ENCODE measurements at regions not wholly inside any gene's neighbourhood (a gene's known extent, or its start where the extent isn't known, plus 50 kb on each side); places are given as distances from the start of the nearest gene placed in this dataset.

- H3K4me3 Mint-ChIP-seq (ENCODE audit: unreplicated experiment) = no peak overlapping the region
- H3K36me3 Mint-ChIP-seq (ENCODE audit: low read depth, unreplicated experiment) = peaks cover 6% of the 10 kb centered on the region
Observed at GRCh38 chr13:40215747-40216146, 450.7 kb downstream of the FOXO1 start.

DNA sequence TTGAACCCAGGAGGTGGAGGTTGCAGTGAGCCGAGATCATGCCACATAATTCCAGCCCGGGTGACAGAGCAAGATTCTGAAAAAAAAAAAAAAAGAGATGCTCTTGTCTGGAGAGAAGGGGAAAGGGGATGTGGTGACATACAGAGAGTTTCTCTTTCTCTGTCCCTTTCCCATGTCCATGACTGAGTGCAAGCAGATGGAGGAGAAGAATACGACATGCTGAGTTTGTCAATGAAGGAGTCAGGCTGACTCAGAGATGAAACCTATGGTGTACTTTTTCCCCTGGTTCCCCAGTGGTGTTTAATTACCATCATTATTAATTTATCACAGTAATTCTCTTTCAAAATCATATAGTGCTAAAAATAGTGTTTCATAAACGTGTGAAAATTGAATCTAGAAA lies 448.8 kb downstream of the FOXO1 start:
- Histone ChIP-seq H3K9me3 (ENCODE audit: insufficient read depth, low read depth, low read length) (peaks cover 5% of the 10 kb centered on the region), H3K79me2 (ENCODE audit: insufficient read depth, low read length) (no peaks in the 10 kb centered on the region), H4K20me1 (ENCODE audit: insufficient read depth, low read length) (no peaks in the 10 kb centered on the region), H3K36me3 (ENCODE audit: insufficient read depth, low read length) (no peaks in the 10 kb centered on the region), H3K4me3 (ENCODE audit: insufficient read depth, low read depth, low read length) (no peak overlapping the region), H3K4me1 (ENCODE audit: insufficient read depth, low read length) (peaks cover 12% of the 10 kb centered on the region), H3K27me3 (ENCODE audit: insufficient read depth, low read length) (no peaks in the 10 kb centered on the region), H3K9ac (ENCODE audit: low read length) (no peak overlapping the region), H3K27ac (ENCODE audit: low read depth, low read length) (no peak overlapping the region), H2AFZ (ENCODE audit: low read depth, low read length) (no peak overlapping the region), H3K4me2 (ENCODE audit: low read length) (no peak overlapping the region)
- Mint-ChIP-seq H3K9me3 (ENCODE audit: unreplicated experiment) (peaks cover 20% of the 10 kb centered on the region), H3K27me3 (ENCODE audit: low read depth, unreplicated experiment) (peaks cover 7% of the 10 kb centered on the region), H3K36me3 (ENCODE audit: low read depth, unreplicated experiment) (peaks cover 6% of the 10 kb centered on the region), H3K27ac (ENCODE audit: unreplicated experiment) (no peak overlapping the region), H3K4me3 (ENCODE audit: unreplicated experiment) (no peak overlapping the region), H3K4me1 (ENCODE audit: low read depth, unreplicated experiment) (peaks cover 25% of the 10 kb centered on the region)
- FAIRE-seq (no peak), DNase-seq (ENCODE audit: low read depth) (no peak)
- TF ChIP-seq, protein P1, sequence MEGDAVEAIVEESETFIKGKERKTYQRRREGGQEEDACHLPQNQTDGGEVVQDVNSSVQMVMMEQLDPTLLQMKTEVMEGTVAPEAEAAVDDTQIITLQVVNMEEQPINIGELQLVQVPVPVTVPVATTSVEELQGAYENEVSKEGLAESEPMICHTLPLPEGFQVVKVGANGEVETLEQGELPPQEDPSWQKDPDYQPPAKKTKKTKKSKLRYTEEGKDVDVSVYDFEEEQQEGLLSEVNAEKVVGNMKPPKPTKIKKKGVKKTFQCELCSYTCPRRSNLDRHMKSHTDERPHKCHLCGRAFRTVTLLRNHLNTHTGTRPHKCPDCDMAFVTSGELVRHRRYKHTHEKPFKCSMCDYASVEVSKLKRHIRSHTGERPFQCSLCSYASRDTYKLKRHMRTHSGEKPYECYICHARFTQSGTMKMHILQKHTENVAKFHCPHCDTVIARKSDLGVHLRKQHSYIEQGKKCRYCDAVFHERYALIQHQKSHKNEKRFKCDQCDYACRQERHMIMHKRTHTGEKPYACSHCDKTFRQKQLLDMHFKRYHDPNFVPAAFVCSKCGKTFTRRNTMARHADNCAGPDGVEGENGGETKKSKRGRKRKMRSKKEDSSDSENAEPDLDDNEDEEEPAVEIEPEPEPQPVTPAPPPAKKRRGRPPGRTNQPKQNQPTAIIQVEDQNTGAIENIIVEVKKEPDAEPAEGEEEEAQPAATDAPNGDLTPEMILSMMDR (IDR thresholded peaks at IDR 0.05; ENCODE audit: insufficient read depth, low read depth, low read length) = no peak

More at GRCh38 chr13:40215747-40216146, 450.7 kb downstream of the FOXO1 start:
- H3K4me1 ChIP-seq (ENCODE audit: insufficient read depth, low read length) = no peaks in the 10 kb centered on the region
- no peaks in the 10 kb centered on the region for H3K36me3 ChIP-seq (ENCODE audit: insufficient read depth, low read length)
- peaks cover 25% of the 10 kb centered on the region for H3K9me3 Mint-ChIP-seq (ENCODE audit: unreplicated experiment)
- H3K27ac ChIP-seq (ENCODE audit: low read depth, low read length) = no peak overlapping the region
- peaks cover 5% of the 10 kb centered on the region for H3K9me3 ChIP-seq (ENCODE audit: insufficient read depth, low read depth, low read length)
- no peak overlapping the region for H3K9ac ChIP-seq (ENCODE audit: low read length)
- no peaks in the 10 kb centered on the region for H4K20me1 ChIP-seq (ENCODE audit: insufficient read depth, low read length)
- H2AFZ ChIP-seq (ENCODE audit: low read depth, low read length) = no peak overlapping the region
- peak overlapping the region; percentile 0 for H3K27ac Mint-ChIP-seq (ENCODE audit: unreplicated experiment)
- peaks cover 7% of the 10 kb centered on the region for H3K4me1 Mint-ChIP-seq (ENCODE audit: low read depth, unreplicated experiment)
- TF ChIP-seq EZH2 (IDR thresholded peaks at IDR 0.05; ENCODE audit: insufficient read depth, low read length) = no peak
- TF ChIP-seq, protein P1 (IDR thresholded peaks at IDR 0.05; ENCODE audit: insufficient read depth, low read depth, low read length) = no peak
- FAIRE-seq = no peak
- H3K79me2 ChIP-seq (ENCODE audit: insufficient read depth, low read length) = no peaks in the 10 kb centered on the region
- H3K27me3 Mint-ChIP-seq (ENCODE audit: low read depth, unreplicated experiment) = peaks cover 11% of the 10 kb centered on the region
- DNase-seq (ENCODE audit: low read depth) = no peak
- no peak overlapping the region for H3K4me2 ChIP-seq (ENCODE audit: low read length)
- H3K27me3 ChIP-seq (ENCODE audit: insufficient read depth, low read length) = no peaks in the 10 kb centered on the region
- H3K4me3 ChIP-seq (ENCODE audit: insufficient read depth, low read depth, low read length) = no peak overlapping the region

GRCh38 chr13:40220299-40220935 lies 446.0 kb downstream of the FOXO1 start:
- H3K27ac Mint-ChIP-seq (ENCODE audit: unreplicated experiment) = peak overlapping the region; percentile 81
- Histone ChIP-seq H4K20me1 (ENCODE audit: insufficient read depth, low read length) (no peaks in the 10 kb centered on the region), H3K4me3 (ENCODE audit: insufficient read depth, low read depth, low read length) (no peak overlapping the region), H3K36me3 (ENCODE audit: insufficient read depth, low read length) (no peaks in the 10 kb centered on the region), H3K4me1 (ENCODE audit: insufficient read depth, low read length) (peaks cover 12% of the 10 kb centered on the region), H3K9ac (ENCODE audit: low read length) (no peak overlapping the region), H3K27me3 (ENCODE audit: insufficient read depth, low read length) (no peaks in the 10 kb centered on the region), H3K9me3 (ENCODE audit: insufficient read depth, low read depth, low read length) (peaks cover 5% of the 10 kb centered on the region), H3K4me2 (ENCODE audit: low read length) (no peak overlapping the region), H3K27ac (ENCODE audit: low read depth, low read length) (no peak overlapping the region), H2AFZ (ENCODE audit: low read depth, low read length) (no peak overlapping the region), H3K79me2 (ENCODE audit: insufficient read depth, low read length) (no peaks in the 10 kb centered on the region)
- H3K27me3 Mint-ChIP-seq (ENCODE audit: low read depth, unreplicated experiment) = peaks cover 5% of the 10 kb centered on the region
- H3K4me3 Mint-ChIP-seq (ENCODE audit: unreplicated experiment) = no peak overlapping the region
- H3K4me1 Mint-ChIP-seq (ENCODE audit: low read depth, unreplicated experiment) = peaks cover 25% of the 10 kb centered on the region
- H3K36me3 Mint-ChIP-seq (ENCODE audit: low read depth, unreplicated experiment) = peaks cover 6% of the 10 kb centered on the region
- TF ChIP-seq, protein P1 (IDR thresholded peaks at IDR 0.05; ENCODE audit: insufficient read depth, low read depth, low read length) = no peak
- TF ChIP-seq EZH2 (IDR thresholded peaks at IDR 0.05; ENCODE audit: insufficient read depth, low read length) = no peak
- no peak for FAIRE-seq
- H3K9me3 Mint-ChIP-seq (ENCODE audit: unreplicated experiment) = peaks cover 18% of the 10 kb centered on the region
- peak; percentile 61 for DNase-seq (ENCODE audit: low read depth)

All from astrocyte (in vitro differentiated cells and primary cell).